Liver (tissue), 3 donors: ENCODE measurements at regions not wholly inside any gene's neighbourhood (a gene's known extent, or its start where the extent isn't known, plus 50 kb on each side); places are given as distances from the start of the nearest gene placed in this dataset.

Experiments
- CTCF ChIP-seq: fragments of 150-350 bp; IDR thresholded peaks from 2 replicates; pipeline ENCODE4 v1.5.1; 2017; ENCODE audit warnings: improper control_type of control experiment, low read depth, low read length; ENCODE audit not compliant: missing input control
- FOXA2 ChIP-seq: IDR thresholded peaks from 2 replicates; pipeline ENCODE4 v1.6.1; 2016; ENCODE audit warnings: antibody characterized with exemption
- GABPA ChIP-seq, 2 donors: IDR thresholded peaks in 1 of 2; conservative IDR thresholded peaks in 1 of 2; 2 replicates each; pipeline ENCODE4 v1.6.1; 2016; ENCODE audit warnings: antibody characterized with exemption in 2 of 2, mild to moderate bottlenecking in 1 of 2, moderate library complexity in 1 of 2
- JUND ChIP-seq, 2 donors: IDR thresholded peaks; 2 replicates each; pipeline ENCODE4 v1.6.1; 2016; ENCODE audit warnings: antibody characterized with exemption in 2 of 2
- MAX ChIP-seq: IDR thresholded peaks from 2 replicates; pipeline ENCODE4 v1.6.1; 2016; ENCODE audit warnings: antibody characterized with exemption
- RAD21 ChIP-seq, 2 donors: IDR thresholded peaks; 2 replicates each; pipeline ENCODE4 v1.6.1; 2016; ENCODE audit warnings: antibody characterized with exemption in 2 of 2, mild to moderate bottlenecking in 2 of 2
- REST ChIP-seq: IDR thresholded peaks from 2 replicates; pipeline ENCODE4 v1.6.1; 2016; ENCODE audit warnings: antibody characterized with exemption, mild to moderate bottlenecking
- TAF1 ChIP-seq: conservative IDR thresholded peaks from 2 replicates; pipeline ENCODE4 v1.6.1; 2016; ENCODE audit warnings: antibody characterized with exemption, mild to moderate bottlenecking
- YY1 ChIP-seq: IDR thresholded peaks from 2 replicates; pipeline ENCODE4 v1.6.1; 2016; ENCODE audit warnings: antibody characterized with exemption, mild to moderate bottlenecking
- ZBTB33 ChIP-seq: IDR thresholded peaks from 2 replicates; pipeline ENCODE4 v1.6.1; 2016; ENCODE audit warnings: antibody characterized with exemption
- donor health status: healthy.
- donor health status: healthy.

- TF ChIP-seq GABPA (IDR thresholded peaks at IDR 0.05 in 1 of 2, conservative IDR thresholded peaks at IDR 0.05 in 1 of 2) (no peak), CTCF (no peak), YY1 (no peak), REST (no peak), ZBTB33 (no peak), MAX (no peak), TAF1 (no peak), RAD21 (IDR thresholded peaks at IDR 0.05) (no peak), JUND (IDR thresholded peaks at IDR 0.05) (no peak), FOXA2 (no peak)
These were observed 62.9 kb upstream of the RAP2B start for GRCh38 chr3:153099131-153099530.
